Stimulated activated CD8-positive, alpha-beta memory T cell treated with anti-CD3 and anti-CD28 coated beads, Interleukin-12 subunit alpha, Interleukin-12 subunit beta, amount 100 ng/mL, for 24 hours (primary cell): ENCODE measurements at regions not wholly inside any gene's neighbourhood (a gene's known extent, or its start where the extent isn't known, plus 50 kb on each side); places are given as distances from the start of the nearest gene placed in this dataset.

Source experiments
- DNase-seq: peaks from one replicate; pipeline ENCODE4 v3.0.0-alpha.2; 2020; ENCODE audit errors: extremely low read depth

DNA sequence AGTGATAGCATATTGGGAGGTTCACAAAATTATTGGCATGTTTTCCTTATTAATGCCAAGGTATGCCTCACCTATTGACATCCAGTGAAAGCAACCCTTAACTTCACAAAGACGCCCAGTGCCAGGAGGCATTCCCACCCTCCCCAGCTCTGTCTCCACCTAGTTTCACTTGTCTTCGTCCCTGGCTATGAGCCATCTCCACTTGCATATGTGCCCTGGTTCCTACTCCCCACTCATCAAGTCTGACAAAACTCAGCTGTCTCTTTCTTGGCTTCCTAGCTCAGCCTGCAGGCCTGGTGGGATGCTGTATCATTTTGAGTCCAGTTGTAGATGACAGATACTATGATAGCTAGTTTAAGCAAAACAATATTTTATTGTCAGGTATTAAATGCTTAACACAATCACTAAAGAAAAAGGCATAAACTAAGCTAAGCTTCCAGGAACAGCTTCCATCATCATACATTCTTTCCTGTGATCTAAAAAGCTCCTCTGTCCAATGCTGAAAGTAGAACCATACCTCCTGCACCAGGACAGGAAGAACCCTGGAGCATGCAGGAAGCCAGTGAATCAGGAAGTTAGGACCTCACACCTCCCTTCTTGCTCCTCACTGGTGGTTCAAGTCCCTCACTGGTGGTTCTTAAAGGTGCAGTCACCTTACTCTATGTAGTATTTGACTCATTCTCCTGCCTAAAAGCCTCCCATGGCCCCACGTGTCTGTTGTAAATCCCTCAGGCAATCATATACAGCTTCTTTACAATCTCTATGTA lies 410.3 kb upstream of the RASGEF1B start:
- DNase-seq = no peak

DNA sequence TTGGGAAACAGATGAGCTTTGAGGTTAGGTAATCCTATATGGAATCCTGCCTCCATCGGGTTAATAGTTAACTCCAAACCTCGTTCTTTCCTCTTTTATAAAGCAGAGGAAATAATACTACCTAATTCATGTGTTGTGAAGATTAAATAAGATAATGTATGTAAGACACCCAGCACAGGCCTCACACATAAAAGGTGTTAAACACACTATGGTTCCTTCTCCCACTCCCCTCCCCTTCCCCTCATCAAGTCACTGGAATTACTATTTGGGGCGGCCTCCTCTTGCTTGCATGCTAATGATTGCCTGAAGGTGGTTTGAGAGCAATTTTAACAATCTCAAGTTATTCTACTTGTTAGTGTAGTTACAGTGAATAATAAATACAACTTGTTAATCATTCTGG lies 404.4 kb upstream of the RASGEF1B start:
- DNase-seq = no peak

DNA sequence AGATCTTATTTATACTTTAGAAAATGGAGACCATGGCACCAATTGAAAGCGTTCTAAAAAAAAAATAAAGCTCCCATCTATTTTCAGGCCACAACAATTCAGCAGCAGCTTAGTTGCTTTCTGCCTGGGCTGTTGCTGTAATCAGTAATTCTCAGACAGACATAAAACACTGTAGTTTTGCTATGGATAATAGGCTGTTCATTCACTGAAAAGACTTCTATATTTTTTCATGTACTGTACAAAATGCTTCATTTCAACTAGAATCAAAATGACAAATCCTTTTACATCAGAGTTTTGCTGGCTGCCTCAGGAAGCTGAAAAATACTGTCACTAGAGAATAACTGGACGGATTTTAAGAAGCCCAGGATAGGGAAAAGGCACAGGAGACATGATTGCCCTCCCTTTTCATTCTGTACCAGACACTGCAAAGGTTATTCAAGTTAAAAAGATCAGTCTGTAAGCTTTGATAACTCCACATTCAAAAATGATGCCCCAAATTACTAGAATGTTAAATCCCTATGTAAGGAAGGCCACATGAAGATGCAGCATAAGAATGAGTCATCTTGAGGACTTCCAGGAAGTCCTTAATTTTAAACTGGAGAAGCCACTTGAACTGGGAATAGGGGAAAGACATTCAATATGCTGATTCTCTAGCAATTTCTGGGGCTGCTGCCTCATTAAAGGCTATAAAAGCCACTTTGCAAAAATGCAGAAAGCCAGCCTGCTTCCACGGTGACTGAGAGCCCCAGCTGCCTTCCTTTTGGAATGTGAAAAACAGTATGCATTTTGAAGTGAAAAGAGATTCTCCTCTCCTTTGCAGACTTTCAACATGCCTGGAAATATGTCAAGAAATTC lies 403.2 kb upstream of the RASGEF1B start:
- DNase-seq = no peak

DNA sequence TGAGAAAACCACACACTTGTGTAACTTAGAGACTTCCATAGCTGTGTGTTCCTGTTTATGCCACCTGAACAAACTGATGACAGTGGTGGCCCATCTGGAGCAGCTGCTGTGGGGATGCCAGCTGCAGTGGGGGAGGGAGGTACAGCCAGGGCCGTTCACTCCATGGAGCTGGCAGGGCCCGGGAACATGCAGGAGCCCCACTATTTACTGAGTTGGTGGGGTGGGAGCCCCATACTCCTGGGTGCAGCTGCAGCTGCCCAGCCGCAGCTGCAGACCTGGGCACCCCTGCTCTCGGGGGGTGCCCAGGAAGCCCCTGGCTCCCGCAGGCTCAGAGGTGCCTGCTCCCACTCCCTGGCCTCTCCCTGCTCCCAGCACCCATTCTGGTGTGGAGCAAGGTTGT lies 398.6 kb upstream of the RASGEF1B start:
- DNase-seq = no peak

DNA sequence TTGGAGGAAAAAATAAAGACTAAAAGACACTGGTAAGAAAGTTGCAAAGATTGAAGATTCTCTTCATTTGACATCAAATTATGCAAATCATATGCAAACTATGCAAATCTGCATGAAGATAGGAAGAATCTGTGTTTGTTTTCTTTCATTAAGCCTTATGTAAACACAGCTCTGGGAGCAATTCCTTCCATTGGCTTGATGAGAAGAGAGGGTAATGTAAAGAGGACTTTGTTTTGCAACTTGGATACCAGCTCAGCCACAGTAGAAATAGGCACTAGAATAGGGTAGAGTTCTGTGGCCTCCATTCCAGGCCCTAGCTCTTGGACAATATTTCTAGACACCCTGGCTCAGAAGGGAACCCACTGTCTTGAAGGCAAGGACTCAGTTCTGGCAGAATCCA lies 388.4 kb upstream of the RASGEF1B start:
- DNase-seq = no peak

DNA sequence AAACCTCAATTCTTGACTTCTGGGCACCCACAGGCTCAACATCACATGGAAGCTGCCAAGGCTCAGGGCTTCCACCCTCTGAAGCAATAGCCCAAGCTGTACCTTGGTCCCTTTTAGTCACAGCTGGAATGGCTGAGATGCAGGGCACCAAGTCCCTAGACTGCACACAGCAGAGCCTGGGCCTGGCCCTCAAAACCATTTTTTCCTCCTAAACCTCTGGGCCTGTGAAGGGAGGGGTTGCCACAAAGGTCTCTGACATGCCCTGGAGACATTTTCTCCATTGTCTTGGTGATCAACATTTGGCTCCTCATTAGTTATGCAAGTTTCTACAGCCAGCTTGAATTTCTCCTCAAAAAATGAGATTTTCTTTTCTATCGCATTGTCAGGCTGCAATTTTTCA lies 382.7 kb upstream of the RASGEF1B start:
- no peak for DNase-seq

DNA sequence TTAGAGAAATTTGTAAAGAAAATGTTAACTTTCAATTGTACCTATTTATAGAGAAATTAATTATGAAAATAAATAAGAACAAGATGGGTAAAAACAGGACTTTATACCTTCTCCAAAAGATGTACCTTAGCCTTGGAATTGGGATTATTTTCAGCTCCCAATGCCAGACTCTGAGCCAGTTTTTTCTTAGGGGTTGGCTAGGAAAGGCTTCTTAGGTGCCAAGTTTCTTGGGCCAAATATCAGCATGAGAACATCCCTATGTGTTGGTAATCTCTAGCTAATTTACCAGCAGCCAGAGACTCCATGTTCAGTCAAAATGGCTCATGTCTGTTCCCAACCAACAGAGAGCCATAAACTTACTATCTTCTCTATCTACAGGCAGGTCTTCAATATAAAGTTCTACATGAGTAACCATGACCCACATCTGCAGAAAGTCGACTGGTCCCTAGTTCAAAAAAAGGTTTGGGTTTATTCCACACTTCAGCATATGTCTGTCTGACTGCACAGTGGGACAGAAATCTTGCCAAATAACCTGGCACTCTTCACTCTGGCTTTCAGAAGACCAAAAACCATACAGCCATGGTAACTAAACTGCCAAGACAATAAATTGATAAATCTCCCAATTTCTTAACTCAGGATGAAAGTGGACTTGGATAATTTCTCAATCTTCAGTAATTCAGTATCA lies 380.5 kb upstream of the RASGEF1B start:
- no peak for DNase-seq

DNA sequence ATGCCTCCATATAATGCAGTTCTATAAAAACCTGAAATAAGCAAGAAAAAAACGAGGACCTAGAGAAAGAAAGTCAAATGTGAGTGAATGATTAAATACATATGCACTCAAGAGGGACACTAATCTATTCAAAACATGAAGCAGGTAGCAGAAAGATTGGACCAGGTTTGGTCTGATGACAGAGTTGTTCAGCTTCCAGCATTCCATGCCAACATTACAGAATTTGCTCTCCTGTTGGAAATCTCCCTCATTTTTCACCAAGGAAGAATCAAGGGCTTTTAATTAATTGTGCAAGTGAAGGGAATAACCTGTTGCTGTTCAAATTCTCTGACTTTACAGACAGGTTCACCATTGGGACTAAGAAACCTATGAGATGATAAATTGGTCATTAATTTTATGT lies 379.0 kb upstream of the RASGEF1B start:
- no peak for DNase-seq

DNA sequence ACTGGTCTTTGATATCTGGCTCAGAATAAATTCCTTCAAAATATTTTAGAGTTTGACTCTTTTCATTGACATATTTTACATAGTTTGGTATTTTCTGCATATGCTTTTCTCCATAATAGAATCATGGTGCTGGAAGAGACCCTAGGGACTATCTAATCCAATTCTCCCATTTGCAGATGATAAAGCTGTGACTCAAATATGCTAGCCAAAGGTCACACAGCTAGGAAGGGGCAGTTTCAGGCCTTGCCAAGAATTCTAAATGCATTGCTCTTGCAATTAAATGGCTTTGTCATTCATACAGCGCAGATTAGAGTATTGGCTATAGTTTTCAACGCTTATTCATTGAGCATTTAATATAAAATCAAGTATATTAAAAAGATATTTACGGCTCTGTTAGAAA lies 374.1 kb upstream of the RASGEF1B start:
- DNase-seq = no peak

DNA sequence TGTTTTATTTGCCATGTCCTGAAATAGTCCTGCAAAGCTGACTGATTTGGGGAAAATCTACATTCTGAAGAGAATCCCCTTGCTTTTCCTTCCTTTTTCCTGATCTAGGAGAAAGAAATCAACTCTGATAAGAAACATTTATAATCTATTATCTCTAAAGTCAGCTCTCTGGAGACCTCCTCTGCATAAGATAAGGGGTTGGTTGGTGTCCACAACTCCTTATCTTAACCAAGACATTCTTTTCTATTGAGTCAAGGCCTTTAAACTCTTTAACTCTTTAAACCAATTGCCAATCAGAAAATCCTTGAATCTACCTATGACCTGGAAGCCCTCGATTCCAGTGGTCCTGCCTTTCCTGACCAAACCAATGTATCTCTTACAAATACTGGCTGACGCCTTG lies 373.6 kb upstream of the RASGEF1B start:
- no peak for DNase-seq

DNA sequence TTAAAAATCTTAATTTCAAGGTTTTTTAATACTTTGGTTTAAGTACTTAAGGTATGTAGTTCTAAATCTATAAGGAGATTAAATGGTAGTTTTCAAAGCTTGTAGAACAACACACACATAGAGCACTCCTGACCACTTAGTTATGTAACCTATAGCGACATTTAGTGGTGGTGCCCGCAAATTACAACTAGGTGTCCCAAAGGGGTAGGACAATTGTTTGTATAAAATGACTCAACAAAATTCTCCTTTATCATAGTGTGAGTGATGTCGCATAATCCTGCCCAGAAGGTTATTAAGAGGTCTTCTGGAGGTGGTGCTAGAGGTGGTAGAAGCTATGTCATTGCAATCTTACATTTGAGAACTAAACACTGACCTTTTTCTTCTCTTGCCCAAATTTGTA lies 373.0 kb upstream of the RASGEF1B start:
- DNase-seq = peak; percentile 39

DNA sequence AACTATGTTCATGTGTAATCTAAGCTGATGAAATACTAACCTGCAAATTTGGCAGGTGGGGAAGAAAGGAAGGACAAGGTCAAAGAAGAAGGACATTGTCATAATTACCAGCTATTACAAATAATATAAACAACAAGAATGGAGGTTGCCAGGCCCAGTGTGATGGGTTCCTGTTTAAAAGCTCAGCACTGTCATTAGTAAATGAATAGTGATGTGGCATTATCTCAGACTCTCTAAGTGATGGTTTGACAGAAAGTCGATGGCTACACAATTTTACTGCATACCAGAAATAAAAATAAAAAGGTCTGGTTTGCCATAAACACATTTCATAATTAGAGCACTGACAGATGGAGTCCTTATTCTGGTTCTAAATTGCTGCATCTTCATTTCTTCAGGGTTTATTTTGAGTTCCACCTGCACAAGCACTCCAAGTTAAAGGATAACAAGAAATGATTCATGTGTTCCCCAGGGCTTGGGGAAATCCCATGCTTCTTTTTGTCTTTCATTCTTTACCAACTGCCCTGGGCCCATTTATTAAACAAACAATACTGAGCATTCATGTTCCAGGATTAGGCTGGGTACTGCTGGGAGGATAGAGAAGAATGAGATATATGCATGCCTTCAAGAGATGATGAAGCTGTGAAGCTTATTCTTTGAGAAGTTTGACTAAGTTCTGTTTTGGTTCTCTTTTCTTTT lies 367.8 kb upstream of the RASGEF1B start:
- DNase-seq = no peak

DNA sequence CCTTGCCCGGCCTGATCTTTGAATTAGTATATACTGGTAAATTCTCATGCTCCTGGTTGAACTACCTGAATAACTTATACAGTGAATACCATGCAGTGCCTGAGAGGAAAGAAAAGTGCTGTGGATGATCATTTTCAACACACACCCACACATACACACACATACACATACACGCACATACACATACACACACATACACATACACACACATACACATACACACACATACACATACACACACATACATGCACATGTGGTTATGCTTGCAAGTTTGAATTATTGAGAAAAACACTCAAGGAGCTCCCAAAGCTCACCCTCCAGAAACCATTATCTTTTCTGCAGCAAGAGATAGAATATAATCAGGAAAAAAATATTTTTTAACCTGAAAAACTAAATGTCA lies 366.9 kb upstream of the RASGEF1B start:
- DNase-seq = no peak

DNA sequence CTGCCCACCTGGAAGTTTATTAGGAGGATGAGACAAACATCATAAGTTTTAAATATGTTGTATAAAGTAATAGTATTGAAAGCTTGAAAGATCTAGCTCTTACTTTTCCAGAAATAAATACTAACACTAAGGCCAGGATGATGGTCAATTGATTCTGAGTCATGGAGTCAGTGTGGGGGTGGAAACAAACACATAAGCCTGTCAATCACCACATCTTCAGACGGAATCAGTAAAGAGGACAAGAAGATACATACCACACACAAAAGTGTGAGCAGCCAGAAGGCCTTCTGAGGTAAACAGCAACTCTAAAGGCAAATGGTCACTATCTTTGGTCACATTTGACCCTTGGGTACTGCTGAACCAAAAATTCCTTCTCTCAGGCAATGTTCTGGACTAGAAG lies 365.0 kb upstream of the RASGEF1B start:
- no peak for DNase-seq

DNA sequence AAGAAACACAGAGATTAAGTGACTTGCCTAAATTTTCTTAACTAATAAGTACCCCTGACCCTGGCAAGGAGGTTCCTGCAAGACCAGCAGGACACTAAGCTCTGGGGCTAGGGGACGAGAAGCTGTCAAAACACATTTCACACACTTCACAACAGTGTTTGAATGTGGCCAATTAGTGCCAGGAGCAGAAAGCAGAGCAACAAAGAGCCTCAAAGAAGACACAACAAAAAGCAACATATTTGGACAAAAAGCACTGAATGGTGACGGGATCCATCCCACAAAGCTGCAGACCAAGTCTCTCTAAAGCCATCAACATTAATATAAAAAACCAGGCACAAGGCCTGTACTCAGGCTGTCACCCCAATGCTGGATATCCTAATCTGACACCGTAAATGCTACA lies 361.9 kb upstream of the RASGEF1B start:
- no peak for DNase-seq

DNA sequence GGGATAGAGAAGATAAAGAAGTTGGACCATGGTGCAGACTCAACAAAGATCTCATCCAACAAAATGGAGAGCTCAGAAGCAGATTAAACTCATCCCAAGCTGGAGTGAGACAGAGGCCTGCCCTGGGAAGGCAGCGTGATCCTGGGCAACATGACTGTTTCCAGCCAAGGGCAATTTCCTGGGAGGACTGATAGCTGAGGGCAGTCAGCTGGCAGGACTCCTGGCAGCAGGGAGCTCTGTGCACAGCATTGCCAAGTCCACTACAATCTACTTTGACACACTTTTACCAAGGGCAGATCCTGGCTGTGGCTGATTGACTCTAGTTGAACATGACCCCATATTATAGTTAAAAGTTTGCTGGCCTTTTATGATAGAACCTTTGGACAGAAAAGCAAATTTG lies 357.3 kb upstream of the RASGEF1B start:
- no peak for DNase-seq

DNA sequence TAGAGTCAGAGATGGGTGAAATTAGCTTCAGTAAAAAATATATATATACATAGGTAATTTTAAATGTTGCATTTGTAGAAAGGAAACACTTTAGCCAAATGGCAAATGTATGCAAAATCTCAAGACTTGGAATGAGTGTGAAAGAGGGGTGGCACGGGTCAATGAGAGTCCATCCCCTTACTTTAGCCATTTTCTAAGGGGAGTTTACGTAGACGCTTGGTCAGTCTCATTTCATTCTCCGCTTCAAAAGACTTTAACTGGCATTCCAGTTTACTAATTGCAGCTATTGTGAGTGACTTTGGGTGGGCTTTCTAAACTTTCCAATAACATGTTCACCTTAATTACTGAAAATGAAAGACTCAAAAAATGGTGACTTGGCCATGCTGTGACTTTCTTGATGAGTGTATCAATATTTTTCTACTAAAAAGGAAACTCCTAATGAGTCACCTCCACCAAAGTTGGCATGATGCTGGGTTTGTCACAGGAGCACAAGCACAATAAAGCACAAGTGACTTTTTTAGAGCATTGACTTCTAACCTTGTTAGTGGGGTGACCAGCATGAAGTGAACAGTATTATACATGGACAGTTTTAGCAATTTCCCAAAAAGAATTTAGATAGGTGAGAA lies 356.0 kb upstream of the RASGEF1B start:
- no peak for DNase-seq

DNA sequence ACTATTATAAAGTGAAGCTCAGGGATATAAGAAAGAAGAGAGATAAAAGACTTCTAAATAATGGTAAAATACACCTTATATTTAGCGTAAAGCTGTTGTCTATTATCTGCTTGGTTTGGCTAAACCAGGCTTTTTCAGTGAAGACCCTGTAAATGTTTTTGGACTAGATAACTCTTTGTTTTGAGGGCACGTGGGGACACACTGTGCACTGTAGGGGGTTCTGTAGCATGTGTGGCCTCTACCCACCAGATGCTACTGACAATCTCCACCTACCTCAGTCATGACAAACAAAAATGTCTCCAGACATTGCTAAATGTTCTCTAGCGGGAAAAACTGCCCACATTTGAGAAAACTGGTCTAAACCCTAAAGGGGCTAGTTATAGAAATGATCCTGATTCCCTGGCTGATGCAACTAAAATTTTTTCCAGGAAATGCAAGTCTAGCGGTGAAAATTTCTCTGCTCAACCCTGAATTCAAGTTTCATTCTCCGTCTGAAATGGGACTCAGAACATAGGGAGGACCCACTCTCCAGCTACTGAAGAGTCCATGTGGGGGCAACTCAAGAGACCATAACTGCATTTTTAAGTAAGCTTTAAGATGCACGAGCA lies 355.2 kb upstream of the RASGEF1B start:
- DNase-seq = no peak

DNA sequence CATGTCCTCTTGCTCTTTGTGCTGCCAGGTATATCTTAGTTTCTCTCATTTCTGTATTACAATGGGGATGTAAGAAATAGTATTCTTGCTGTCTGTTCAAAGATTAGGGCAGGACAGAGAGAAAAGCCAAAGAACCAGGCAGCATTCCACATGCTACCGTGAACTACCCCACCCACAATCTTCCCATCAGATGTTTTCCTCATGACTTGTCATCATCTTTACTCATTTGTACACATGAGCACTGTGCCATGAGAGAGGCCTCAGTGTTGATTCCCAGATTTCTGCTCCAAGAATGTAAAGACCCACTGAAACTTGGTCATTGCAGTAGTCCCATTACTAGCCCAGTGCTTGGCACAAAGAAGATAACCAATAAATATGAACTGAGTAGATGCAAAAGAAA lies 354.6 kb upstream of the RASGEF1B start:
- DNase-seq = no peak

DNA sequence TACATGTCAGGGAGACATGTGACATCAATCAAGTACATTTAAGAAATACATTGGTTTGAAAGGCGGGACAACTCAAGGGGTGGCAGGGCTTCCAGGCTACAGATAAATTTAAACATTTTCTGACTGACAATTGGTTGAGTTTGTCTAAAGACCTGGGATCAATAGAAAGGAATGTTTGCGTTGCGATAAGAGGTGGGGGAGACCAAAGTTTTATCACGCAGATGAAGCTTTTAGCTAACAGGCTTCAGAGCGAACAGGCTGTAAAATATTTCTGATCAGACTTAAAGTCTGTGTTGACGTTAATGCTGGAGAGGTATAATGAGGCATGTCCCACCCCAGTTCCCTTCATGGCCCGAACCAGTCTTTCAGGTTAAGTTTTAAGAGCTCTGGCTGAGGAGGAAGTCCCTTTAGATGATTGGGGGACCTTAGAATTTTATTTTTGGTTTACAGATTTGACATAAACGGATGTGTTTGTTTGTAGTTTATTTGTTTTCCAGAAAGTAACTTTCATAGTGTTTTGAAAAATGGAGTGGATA lies 346.7 kb upstream of the RASGEF1B start:
- no peak for DNase-seq
